HCT116 (cell line): ENCODE measurements at regions not wholly inside any gene's neighbourhood (a gene's known extent, or its start where the extent isn't known, plus 50 kb on each side); places are given as distances from the start of the nearest gene placed in this dataset.

Experiments
- ATAC-seq: fragments of 200-7000 bp; cut with Tn5 transposase; 2 replicates; pipeline ENCODE4 v1.9.1; 2020; ENCODE audit warnings: mild to moderate bottlenecking, moderate library complexity
- BruUV-seq: library from RNA; stranded (reverse); fragments of 400-500 nt; replicated peaks from 2 replicates; lab custom pipeline; 2021; lab: Mats Ljungman, UMichigan
- CTCF ChIA-PET: fragments of 300-600 bp; sonication (Branson Sonifier 250); formaldehyde crosslinking; loops from one replicate; lab custom pipeline; 2021; ENCODE audit warnings: antibody characterized with exemption; lab: Charles Lee
- POLR2A ChIA-PET: fragments of 300-600, 350-600 bp; sonication (Branson Sonifier 250); formaldehyde crosslinking; loops from one replicate; lab custom pipeline; 2021; ENCODE audit warnings: antibody characterized with exemption; lab: Charles Lee
- RAD21 ChIA-PET, 2 experiments: fragments of 300-600 bp; sonication (Branson Sonifier 250); formaldehyde crosslinking; loops; one replicate each; lab custom pipeline; 2023; ENCODE audit warnings: low total read pairs in 2 of 2; ENCODE audit not compliant: uncharacterized antibody in 2 of 2, unreplicated experiment in 2 of 2, low non-redundant PET in 1 of 2; lab: Charles Lee
- DNase-seq: peaks from one replicate; pipeline ENCODE4 v3.0.0-alpha.2; 2010; ENCODE audit warnings: low read depth, low spot score
- H2AFZ ChIP-seq: fragments of 200-600 bp; shearing (Covaris generic), sonication (generic); 2 replicates; pipeline ENCODE4 v1.6.1; 2017; ENCODE audit warnings: low read depth, mixed run types, mixed read lengths, antibody characterized with exemption, low read length; ENCODE audit not compliant: poor library complexity, severe bottlenecking
- H3K27ac ChIP-seq: 2 replicates; pipeline ENCODE4 v1.5.1; 2012; ENCODE audit warnings: low read depth, low read length
- H3K27me3 ChIP-seq: fragments of 200-600 bp; sonication (generic); 2 replicates; pipeline ENCODE4 v1.6.1; 2016; ENCODE audit warnings: mixed run types, low read length, mixed read lengths; ENCODE audit not compliant: insufficient read depth
- H3K36me3 ChIP-seq, 2 experiments: fragments of 200-500 bp in 1 of 2; fragments of 200-600 bp in 1 of 2; sonication (Bioruptor generic) in 1 of 2; sonication (generic) in 1 of 2; 2 replicates each; pipeline versions ENCODE4 v1.5.1 to v1.6.1; 2014 to 2016; ENCODE audit warnings: low read length in 2 of 2, inconsistent platforms in 1 of 2, mixed read lengths in 1 of 2, mixed run types in 1 of 2; ENCODE audit not compliant: insufficient read depth in 2 of 2, control insufficient read depth in 1 of 2
- H3K4me1 ChIP-seq, 2 experiments: fragments of 200-600 bp in 1 of 2; sonication (generic) in 1 of 2; 2 replicates each; pipeline versions ENCODE4 v1.5.1 to v1.6.1; 2012 to 2017; ENCODE audit warnings: low read length in 2 of 2, inconsistent platforms in 1 of 2, mild to moderate bottlenecking in 1 of 2, mixed read lengths in 1 of 2, mixed run types in 1 of 2, moderate library complexity in 1 of 2; ENCODE audit not compliant: insufficient read depth in 2 of 2, control insufficient read depth in 1 of 2
- H3K4me2 ChIP-seq: fragments of 200-600 bp; sonication (generic); 2 replicates; pipeline ENCODE4 v1.6.1; 2017; ENCODE audit warnings: mixed run types, low read length, mixed read lengths
- H3K4me3 ChIP-seq, 2 experiments: fragments of 200-600 bp in 1 of 2; sonication (generic) in 1 of 2; replicated peaks in 1 of 2; 2 replicates each; pipeline ENCODE4 v1.5.1; 2011 to 2016; ENCODE audit warnings: low read length in 2 of 2, control low read depth in 1 of 2, low read depth in 1 of 2, mild to moderate bottlenecking in 1 of 2, mixed read lengths in 1 of 2, mixed run types in 1 of 2
- H3K79me2 ChIP-seq: fragments of 200-600 bp; sonication (generic); 2 replicates; pipeline ENCODE4 v1.6.1; 2017; ENCODE audit warnings: mild to moderate bottlenecking, mixed run types, low read length, moderate library complexity, mixed read lengths; ENCODE audit not compliant: insufficient read depth
- H3K9ac ChIP-seq: fragments of 200-600 bp; sonication (generic); 2 replicates; pipeline ENCODE4 v1.6.1; 2016; ENCODE audit warnings: low read length, mixed read lengths
- H3K9me2 ChIP-seq: fragments of 200-600 bp; sonication (generic), shearing (Covaris generic); 2 replicates; pipeline ENCODE4 v1.6.1; 2017; ENCODE audit warnings: mixed run types, mild to moderate bottlenecking, moderate library complexity; ENCODE audit not compliant: insufficient read depth
- H3K9me3 ChIP-seq, 2 experiments: fragments of 200-500 bp in 1 of 2; fragments of 200-600 bp in 1 of 2; sonication (Bioruptor generic) in 1 of 2; sonication (generic) in 1 of 2; 2 replicates each; pipeline ENCODE4 v1.6.1; 2014 to 2017; ENCODE audit warnings: low read length in 2 of 2, mixed read lengths in 2 of 2, inconsistent platforms in 1 of 2, low read depth in 1 of 2, mild to moderate bottlenecking in 1 of 2, mixed run types in 1 of 2, moderate library complexity in 1 of 2; ENCODE audit not compliant: control insufficient read depth in 1 of 2, insufficient read depth in 1 of 2
- H4K20me1 ChIP-seq: fragments of 200-600 bp; sonication (generic), shearing (Covaris generic); 2 replicates; pipeline ENCODE4 v1.6.1; 2017; ENCODE audit warnings: mixed run types, mild to moderate bottlenecking, moderate library complexity; ENCODE audit not compliant: insufficient read depth
- ATF3 ChIP-seq: IDR thresholded peaks from 2 replicates; pipeline ENCODE4 v1.6.1; 2012
- CBX3 ChIP-seq: IDR thresholded peaks from 2 replicates; pipeline ENCODE4 v1.6.1; 2012; ENCODE audit warnings: low read depth
- CEBPB ChIP-seq: IDR thresholded peaks from 2 replicates; pipeline ENCODE4 v1.6.1; 2012; ENCODE audit warnings: low read depth
- EGR1 ChIP-seq: IDR thresholded peaks from 2 replicates; pipeline ENCODE4 v1.6.1; 2012; ENCODE audit warnings: low read depth
- ELF1 ChIP-seq: IDR thresholded peaks from 2 replicates; pipeline ENCODE4 v1.6.1; 2012; ENCODE audit warnings: low read depth, borderline replicate concordance
- EZH2phosphoT487 ChIP-seq: fragments of 200-600 bp; IDR thresholded peaks from 2 replicates; pipeline ENCODE4 v1.6.1; 2018; ENCODE audit warnings: antibody characterized with exemption, borderline replicate concordance
- MAX ChIP-seq: IDR thresholded peaks from 2 replicates; pipeline ENCODE4 v1.6.1; 2012
- POLR2AphosphoS5 ChIP-seq: IDR thresholded peaks from 2 replicates; pipeline ENCODE4 v1.6.1; 2011; ENCODE audit warnings: mild to moderate bottlenecking, low read depth, low read length, moderate library complexity
- REST ChIP-seq: IDR thresholded peaks from 2 replicates; pipeline ENCODE4 v1.6.1; 2012; ENCODE audit warnings: low read depth
- ZNF274 ChIP-seq: fragments of 200-500 bp; sonication (Bioruptor generic); IDR thresholded peaks from 2 replicates; pipeline ENCODE4 v1.6.1; 2014; ENCODE audit warnings: mild to moderate bottlenecking, low read depth, low read length, inconsistent platforms
- intact Hi-C: fragments of 100-400 bp; cut with micrococcal nuclease; formaldehyde crosslinking; loops from 2 replicates; pipeline ENCODE4 v1.10.0; 2022

- Histone ChIP-seq H3K9me2 (no peaks in the 10 kb centered on the region), H3K36me3 (no peaks in the 10 kb centered on the region), H3K4me1 (peaks cover 0 to 11% of the 10 kb centered on the region in 2 experiments; a peak in 1 of 4 replicates), H3K9me3 (peaks cover 0 to 6% of the 10 kb centered on the region in 2 experiments; a peak in 1 of 4 replicates), H4K20me1 (no peaks in the 10 kb centered on the region), H3K4me3 (no peak overlapping the region), H3K27ac (no peak overlapping the region), H3K27me3 (no peaks in the 10 kb centered on the region), H2AFZ (no peak overlapping the region), H3K4me2 (no peak overlapping the region)
- CTCF ChIA-PET, result no interaction called here
- POLR2A ChIA-PET, result no interaction called here
- intact Hi-C loops, result no loop called here
- BruUV-seq, result no TSS peak
- ATAC-seq, result no peak
- RAD21 ChIA-PET, result no interaction called here
- no peak for DNase-seq
- TF ChIP-seq CBX3 (no peak), REST (no peak), POLR2AphosphoS5 (no peak), CEBPB (no peak), EGR1 (no peak), ATF3 (no peak), MAX (no peak), ZNF274 (no peak), EZH2phosphoT487 (no peak), ELF1 (no peak)
- TF ChIP-seq, all 23 proteins: peak for 0
- Histone ChIP-seq H3K9ac (no peak overlapping the region), H3K79me2 (no peaks in the 10 kb centered on the region)
Measured at GRCh38 chr14:61139006-61139599, 142.0 kb downstream of the TMEM30B start.
